Activated CD8-positive, alpha-beta memory T cell treated with anti-CD3 and anti-CD28 coated beads for 1 hour (primary cell): ENCODE measurements at regions not wholly inside any gene's neighbourhood (a gene's known extent, or its start where the extent isn't known, plus 50 kb on each side); places are given as distances from the start of the nearest gene placed in this dataset.
"Not testable (repeated sequence)": the region's sequence is repeated elsewhere in the genome, so short reads cannot be mapped to it uniquely, and the experiment has no call there.

Experiments
- DNase-seq, 2 donors: peaks; one replicate each; pipeline ENCODE4 v3.0.0-alpha.2; 2020; ENCODE audit warnings: low read depth in 1 of 2; ENCODE audit errors: extremely low read depth in 1 of 2

DNA sequence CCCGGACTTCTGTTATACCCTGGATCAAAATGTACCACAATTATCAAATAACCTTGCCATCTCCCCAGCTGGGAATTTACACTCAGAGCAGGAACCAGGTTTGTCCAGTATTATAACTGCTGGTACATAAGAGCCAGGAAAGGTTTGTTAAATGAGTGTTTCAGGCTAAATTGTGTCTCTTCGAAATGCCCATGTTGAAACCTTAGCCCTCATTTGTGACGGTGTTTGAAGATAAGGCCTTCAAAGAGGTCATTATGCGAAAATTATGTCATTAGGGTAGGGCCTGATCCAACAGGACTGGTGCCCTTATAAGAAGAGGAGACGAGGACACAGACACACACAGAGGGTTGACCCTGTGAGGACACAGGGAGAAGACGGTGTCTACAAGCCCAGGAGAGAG, 73.5 kb upstream of the DHRSX start:
- DNase-seq = no peak

DNA sequence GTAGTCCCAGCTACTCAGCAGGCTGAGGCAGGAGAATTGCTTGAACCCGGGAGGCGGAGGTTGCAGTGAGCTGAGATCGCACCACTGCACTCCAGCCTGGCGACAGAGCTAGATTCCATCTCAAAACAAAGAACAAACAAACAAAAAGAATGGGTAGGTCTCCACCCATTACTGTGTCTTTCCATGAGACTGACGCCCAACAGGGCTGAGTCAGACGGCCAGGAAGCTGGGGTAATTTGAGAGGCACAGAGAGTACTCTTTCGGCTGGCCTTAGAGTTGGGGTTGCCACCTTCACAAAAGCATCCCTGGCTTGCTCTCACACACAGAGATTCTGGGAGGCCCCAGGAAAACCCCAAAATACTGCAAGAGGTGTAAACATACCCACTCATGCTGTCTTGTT, 72.0 kb upstream of the DHRSX start:
- DNase-seq = no peak

DNA sequence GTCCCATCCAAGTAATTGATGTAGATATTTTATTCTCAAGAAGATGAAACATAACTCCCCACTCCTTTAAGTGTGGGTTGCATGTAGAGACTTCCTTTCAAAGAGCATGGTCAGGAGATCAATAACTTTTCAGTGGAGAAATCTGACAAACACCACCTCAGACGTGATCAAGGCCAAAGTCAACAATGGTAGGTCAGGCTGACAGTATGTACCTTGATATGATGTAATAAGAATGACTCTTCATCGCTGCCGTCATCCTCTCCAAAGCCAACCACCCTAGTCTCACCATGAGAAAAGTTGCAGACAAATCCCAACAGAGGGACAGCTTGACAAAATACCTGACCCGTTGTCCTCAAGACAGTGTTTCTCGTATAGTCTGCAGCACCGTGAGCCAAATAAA, 67.3 kb upstream of the DHRSX start:
- no peak for DNase-seq

DNA sequence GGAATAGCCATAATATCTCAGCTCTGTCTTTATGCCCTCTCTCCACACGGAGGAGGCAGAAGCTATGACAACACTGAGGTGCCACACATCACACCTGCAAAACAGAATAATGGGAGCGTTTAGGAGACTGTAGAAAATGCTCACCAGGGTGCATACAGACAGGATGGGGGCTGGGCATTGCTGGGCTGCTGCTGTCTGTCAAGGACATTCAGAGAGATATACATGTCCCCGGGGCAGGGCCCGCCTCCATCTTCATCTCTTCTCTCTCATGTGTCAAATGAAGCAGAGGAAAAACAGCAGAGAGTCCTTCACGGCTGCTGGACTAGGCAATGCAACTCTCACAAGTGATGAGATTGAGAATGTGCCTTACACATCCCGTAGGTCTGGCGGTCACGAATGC, 65.3 kb upstream of the DHRSX start:
- no peak for DNase-seq

DNA sequence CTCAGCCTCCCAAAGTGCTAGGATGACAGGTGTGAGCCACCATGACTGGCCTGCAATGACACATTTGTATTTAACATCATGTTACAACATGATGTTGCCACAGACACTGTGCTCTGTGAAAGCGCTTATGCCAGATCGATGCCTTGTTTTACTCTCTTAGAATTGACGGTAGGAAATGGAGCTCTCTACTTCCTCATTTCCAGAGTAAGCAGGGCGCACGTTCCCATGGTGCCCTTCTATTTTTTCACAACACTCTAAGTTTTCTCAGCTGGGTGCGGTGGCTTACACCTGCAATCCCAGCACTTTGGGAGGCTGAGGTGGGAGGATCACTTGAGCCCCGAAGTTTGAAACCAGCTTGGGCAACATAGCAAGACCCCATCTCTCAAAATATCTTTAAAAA, 60.7 kb upstream of the DHRSX start:
- no peak for DNase-seq

DNA sequence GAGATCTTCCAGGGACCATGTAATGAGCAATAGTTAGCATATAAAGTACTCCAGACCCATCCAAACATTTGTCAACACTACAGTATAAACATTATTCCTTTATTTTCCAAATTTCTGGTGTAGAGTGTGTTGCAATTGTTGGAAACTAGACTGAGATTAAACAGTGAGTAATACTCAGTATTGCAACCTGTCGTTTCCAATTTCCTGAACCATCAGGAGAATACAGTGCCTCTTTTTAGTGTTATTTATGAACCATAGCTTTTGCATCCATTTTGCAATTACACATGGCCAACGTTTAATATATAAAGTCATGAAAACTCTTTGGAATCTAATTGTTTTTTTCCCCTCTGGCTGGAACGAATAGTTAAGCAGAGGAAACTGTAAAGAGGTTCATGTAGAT, 58.3 kb upstream of the DHRSX start:
- DNase-seq = no peak

DNA sequence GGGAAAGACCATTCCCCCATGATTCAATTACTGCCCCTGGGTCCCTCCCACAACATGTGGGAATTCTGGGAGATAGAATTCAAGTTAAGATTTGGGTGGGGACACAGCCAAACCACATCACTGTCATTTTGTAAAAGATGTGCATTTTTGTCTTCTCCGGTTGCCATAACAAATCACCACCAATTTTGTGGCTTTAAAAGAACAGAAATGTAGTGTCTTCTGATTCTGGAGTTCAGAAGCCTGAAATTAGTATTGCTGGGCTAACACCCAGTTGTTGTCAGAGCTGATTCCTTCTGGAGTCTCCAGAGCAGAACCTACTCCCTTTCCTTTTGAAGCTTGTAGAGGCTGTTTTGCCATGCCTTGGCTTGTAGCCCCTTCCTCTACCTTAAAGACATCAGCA, 54.1 kb upstream of the DHRSX start:
- no peak for DNase-seq

DNA sequence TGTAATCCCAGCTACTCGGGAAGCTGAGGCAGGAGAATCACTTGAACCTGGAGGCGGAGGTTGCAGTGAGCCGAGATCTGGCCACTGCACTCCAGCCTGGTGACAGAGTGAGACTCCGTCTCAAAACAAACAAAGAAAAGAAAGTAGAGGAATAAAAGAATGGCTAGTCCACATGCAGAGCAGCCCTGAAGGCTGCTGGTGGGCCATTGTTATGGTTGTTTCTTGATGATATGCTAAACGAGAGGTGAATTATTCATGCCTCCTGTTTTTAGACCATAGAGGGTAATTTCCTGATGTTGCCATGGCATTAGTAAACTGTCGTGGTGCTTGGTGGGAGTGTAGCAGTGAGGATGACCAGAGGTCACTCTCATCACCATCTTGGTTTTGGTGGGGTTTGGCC, 53.3 kb upstream of the DHRSX start:
- DNase-seq = not testable (repeated sequence)

DNA sequence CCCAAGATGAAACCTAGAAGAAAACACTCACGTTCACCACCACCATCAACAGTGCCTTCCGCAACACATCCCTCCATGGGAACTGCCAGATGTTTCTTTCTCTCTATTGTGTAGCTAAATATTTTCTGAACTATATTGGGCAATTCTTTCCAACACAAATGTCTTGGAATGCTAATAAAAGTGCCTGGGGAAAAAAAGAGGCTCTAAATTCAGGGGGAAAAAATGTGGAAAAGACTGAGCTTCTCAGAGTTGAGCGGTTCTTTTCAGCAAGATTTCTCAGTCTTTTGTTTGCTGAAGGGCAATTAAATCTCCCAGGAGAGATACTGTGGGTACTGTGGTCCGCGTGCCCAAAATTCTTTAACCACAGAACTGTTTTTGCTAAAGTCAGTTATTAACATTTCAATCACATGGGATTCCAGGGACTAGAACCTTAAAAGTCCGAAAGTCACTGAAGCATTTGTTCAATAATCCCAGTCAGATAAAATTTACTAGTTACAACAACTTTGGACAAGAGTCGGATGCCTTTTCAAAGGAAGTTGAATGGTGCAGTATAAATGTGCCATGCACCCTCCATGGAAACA, 51.9 kb upstream of the DHRSX start:
- DNase-seq = no peak

DNA sequence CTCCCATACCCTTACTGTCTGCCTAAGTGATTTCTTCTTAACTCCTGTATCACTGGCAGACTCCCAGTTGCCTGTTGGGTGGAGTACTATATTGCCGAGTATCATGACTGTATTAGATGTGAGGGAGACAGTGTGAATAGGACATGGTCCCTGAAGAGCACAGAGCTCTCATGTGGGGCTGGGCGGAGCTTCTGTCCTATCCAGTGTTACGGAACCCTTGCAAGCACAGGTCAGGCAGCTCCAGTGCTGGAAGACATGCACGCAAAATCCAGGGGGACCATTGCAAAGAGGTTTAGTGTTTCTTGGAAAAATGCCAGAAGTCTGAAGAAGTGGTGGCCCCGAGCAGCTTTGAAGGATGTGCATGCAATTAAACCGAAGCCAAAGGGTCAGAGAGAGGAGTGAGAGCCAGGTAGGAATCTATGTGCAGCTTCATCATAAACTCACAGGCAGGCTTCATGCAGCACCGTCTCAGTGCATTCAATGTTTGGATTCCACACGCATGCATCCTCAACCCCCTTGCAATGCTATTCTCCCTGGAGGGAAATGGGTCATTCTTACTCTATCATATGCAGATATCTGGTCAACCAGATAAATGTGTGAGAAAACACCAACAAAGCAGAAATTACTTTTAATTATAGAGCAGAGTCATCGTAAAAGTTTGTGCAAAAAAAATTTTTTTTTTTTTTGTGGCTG, 49.7 kb upstream of the DHRSX start:
- no peak for DNase-seq
